ENCODE measurements at regions not wholly inside any gene's neighbourhood (a gene's known extent, or its start where the extent isn't known, plus 50 kb on each side); places are given as distances from the start of the nearest gene placed in this dataset.
A peak's percentile ranks its signal among the peaks of the same experiment; 100 is the strongest.
"Not testable (repeated sequence)": the region's sequence is repeated elsewhere in the genome, so short reads cannot be mapped to it uniquely, and the experiment has no call there.

DNA sequence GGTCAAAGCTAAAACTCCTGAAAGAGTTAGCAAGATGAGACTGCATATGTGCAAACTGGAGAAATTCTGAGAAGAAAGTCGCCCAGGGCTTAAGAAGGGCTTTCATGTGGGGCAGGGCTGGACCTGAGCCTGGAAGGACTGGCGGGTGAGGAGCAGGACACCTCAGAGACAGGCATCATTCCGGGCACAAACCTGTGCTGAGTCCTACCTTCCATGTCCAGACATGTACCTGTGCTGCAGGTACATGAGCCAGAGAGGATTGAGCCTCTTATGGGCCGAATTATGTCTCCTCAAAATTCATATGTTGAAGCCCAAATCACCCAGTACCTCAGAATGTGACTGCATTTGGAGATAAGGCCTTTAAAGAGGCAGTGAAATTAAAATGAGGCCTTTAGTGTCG, 171.0 kb downstream of the QRSL1 start:
- no peak for DNase-seq (ENCODE audit: low read depth)

- peak; percentile 98 for DNase-seq (ENCODE audit: low read depth)
Measured at GRCh38 chr6:106799031-106799894, 169.9 kb downstream of the QRSL1 start.

DNA sequence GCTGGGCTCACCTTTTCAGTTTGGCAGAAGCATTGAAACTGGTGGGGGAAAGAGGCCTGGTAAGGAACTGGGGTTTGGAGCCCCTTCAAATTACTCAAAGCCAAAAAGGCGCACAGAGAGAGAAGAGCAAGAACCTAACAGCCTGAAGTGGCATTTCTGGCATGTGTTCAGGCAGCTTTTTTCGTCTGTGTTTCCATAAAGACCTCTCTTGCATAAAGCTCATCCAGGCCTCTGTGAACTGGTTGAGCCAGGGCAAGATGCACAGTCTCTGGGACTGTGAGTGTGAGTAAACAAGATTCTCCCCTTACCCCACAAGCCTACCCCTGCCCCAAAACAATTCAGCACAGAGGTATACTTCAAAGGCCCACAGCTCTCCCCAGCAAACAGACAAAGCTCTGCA, 167.8 kb downstream of the QRSL1 start:
- no peak for DNase-seq (ENCODE audit: low read depth)

GRCh38 chr6:106796781-106797180, 167.4 kb downstream of the QRSL1 start:
- no peak for DNase-seq (ENCODE audit: low read depth)

- DNase-seq (ENCODE audit: low read depth): no peak
Measured at GRCh38 chr6:106794129-106794528, 164.8 kb downstream of the QRSL1 start.

GRCh38 chr6:106792536-106793236, 163.3 kb downstream of the QRSL1 start:
- no peak for DNase-seq (ENCODE audit: low read depth)

GRCh38 chr6:106790935-106791334, 161.6 kb downstream of the QRSL1 start:
- peak; percentile 82 for DNase-seq (ENCODE audit: low read depth)

DNA sequence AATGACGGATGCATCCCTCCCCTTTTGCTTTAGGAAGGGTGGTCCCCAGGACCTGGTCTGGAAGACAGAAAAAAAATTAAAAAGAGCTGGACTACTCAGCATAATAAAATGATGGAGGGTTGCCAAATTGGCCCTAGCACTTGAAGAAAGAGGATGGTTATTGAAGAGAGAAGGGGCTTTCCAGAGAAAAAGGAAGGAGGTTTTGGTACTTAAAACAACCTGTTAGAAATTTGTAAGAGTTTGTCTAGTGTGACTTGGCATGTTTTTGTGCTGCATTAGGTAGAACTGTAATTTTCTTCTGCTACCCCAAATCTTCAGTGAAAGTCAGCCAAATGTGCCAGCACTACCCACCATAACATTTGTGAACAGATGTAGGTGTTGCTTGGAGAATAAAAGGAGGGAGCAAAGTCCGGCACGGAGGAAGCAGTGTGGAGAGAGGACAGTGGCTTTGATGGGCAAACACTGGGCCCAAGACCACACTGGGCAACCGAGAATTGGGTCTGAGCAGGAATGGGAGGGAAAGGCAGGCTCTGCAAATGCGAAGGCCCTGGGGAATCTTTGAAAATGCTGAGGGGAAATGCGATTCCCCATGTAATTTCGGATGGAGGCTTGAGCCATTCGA, 160.9 kb downstream of the QRSL1 start:
- no peak for DNase-seq (ENCODE audit: low read depth)

GRCh38 chr6:106789428-106790148, 160.2 kb downstream of the QRSL1 start:
- peak; percentile 50 for DNase-seq (ENCODE audit: low read depth)

GRCh38 chr6:106788761-106789160, 159.4 kb downstream of the QRSL1 start:
- DNase-seq (ENCODE audit: low read depth): peak; percentile 69

DNA sequence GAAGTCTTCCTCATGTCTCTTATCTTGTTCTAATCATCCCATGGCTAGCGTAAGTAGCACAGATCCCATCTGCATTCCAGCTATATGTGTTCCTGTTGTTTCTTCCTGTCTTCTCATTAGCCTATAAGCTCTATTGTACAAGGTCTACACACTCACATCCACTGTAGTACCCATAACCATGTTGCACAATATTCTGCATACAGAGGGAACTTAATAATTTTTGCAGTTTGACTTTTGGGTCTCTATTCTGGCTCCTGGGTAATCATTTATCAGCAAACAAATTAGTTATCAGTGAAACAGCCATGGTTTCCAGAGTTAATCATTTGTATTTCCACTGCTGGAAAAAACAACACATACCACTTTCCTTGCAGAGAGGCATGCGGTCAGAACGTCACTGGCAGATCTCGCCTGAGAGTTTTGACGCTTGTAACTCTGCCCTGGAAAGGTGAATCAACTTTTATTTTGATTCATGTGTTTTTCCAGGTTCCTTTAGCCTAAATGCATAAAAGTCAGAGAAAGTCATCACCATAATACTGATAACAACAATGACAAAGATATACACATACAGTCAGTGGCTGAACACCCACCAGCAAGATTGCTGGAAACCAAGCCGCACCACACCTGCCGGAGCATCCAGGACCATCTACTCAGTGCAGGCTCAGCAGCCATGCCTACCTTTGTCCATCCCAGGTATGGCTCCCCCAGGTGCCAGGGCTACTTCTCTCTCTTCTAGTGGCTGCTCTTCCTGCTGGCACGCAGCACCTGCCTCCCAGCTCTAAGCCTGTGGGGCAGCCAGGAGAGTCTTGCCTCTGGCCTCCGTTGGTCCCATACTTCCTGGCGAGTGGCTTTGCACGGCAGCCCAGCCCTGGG, 158.2 kb downstream of the QRSL1 start:
- peak; percentile 99 for DNase-seq (ENCODE audit: low read depth)

DNA sequence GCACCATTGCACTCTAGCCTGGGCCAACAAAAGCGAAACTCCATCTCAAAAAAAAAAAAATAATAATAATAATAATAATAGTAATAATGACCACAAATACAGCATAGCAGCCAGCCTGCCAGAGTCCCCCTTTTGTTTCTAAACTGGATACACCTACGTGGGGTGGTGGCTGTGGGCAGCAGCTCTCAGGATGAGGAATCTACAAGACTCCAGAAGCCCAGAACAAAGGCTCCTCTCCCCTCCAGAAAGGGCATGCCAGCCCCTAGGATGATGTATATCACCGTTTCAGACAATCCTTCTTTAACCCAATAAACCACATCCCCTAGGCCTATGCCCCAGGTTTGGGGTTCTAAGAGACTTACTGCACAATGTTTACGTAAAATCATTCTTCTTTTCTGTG, 155.9 kb downstream of the QRSL1 start:
- no peak for DNase-seq (ENCODE audit: low read depth)

DNA sequence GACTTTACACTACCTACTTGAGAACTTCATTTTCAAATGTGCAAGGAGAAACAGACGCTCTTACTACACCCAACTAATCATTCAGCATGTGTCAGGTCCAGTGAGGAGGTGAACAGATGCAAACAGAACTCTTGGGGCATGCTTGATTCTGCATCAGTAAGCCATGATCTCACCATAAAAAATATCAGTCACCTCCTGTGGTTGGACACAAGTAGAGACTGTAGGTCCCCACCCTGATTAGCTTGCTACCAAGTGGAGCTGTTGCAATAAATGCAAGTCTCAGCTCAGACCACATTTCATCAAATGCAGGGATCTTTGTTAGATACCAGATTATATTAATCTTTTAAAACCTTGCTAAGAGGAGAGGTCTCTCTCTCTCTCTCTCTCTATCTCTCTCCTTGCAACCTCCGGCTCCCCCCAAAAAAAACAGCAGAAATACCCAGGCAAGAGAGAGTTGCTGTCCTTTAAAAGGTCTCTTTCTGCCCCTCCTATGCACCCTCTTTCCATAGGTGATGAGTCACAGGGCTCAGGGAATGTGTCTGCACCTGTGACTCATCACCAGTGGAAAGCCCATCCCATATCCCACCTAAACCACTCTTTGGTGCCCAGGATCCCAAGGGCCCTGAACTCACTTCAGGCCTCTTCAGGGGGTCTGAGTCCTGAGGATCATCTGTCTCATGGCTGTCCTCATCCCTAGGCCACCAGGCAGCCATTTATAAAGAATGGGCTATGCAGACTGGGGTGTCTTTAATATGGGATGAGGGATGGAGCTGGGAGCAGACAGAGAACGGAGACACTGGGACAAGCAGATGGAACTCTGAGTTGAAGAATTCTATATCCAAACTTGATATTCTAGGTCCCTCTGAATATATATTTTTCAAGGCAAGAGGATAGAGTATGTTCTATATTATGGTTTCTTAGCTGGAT, 154.5 kb downstream of the QRSL1 start:
- peak; percentile 82 for DNase-seq (ENCODE audit: low read depth)

DNA sequence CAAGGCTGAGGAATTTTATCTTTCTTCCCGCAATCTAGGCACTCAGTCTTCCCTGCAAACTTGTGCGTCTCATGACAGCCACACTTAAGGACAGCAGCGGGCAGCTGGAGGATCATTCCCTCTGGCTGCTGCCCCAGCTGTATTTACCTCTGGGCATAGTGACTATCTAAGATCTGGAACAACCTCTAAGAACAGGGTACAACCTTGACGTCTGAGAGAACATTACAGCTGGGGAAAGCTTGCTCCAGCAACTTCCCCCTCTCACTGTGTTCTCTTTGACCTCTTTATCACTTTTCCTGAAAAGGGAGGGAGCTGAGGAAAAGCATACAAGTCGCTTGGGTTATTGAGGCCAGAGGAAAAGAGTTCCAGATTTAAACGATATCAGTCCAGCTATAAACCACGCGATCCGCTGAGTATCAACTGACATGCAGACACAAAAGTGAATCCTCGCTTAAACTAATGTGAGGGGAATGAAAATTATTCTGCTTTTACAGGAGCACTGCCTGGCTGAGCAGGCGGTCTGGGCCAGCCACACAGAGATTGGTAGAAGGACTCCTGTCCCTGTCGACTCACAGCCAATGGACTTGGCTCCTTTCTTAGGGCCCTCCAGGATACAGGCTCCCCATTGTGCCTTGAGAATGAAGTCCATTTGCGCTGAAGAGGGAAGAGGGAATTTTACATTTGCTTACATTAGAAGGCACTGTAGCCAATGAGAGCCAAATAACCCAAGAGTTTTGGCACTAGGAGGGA, 153.3 kb downstream of the QRSL1 start:
- no peak for DNase-seq (ENCODE audit: low read depth)

GRCh38 chr6:106779552-106779951, 150.2 kb downstream of the QRSL1 start:
- not testable (repeated sequence) for DNase-seq (ENCODE audit: low read depth)

- DNase-seq (ENCODE audit: low read depth): no peak
Measured at GRCh38 chr6:106778943-106779342, 149.6 kb downstream of the QRSL1 start.

GRCh38 chr6:106773996-106774629, 144.7 kb downstream of the QRSL1 start:
- DNase-seq (ENCODE audit: low read depth): no peak

GRCh38 chr6:106773522-106773921, 144.1 kb downstream of the QRSL1 start:
- peak; percentile 63 for DNase-seq (ENCODE audit: low read depth)
